ENCODE measurements at regions not wholly inside any gene's neighbourhood (a gene's known extent, or its start where the extent isn't known, plus 50 kb on each side); places are given as distances from the start of the nearest gene placed in this dataset.
"Not testable (repeated sequence)": the region's sequence is repeated elsewhere in the genome, so short reads cannot be mapped to it uniquely, and the experiment has no call there.

GRCh38 chr14:29982171-29982570 is 54.5 kb upstream of the PRKD1 start:
- Mint-ChIP-seq H3K27me3 (ENCODE audit: low read depth) (no peaks in the 10 kb centered on the region), H3K4me3 (no peak overlapping the region), H3K9me3 (peaks cover 6% of the 10 kb centered on the region), H3K4me1 (ENCODE audit: low read depth) (no peaks in the 10 kb centered on the region), H3K27ac (no peak overlapping the region), H3K36me3 (ENCODE audit: low read depth) (no peaks in the 10 kb centered on the region)
- no peak for DNase-seq
- intact Hi-C loops (cut with micrococcal nuclease) = no loop called here
- CTCF ChIA-PET = no interaction called here

GRCh38 chr14:29982993-29983392 is 55.3 kb upstream of the PRKD1 start:
- Mint-ChIP-seq H3K4me1 (ENCODE audit: low read depth) (no peaks in the 10 kb centered on the region), H3K4me3 (no peak overlapping the region), H3K27ac (no peak overlapping the region), H3K9me3 (peaks cover 3% of the 10 kb centered on the region), H3K27me3 (ENCODE audit: low read depth) (no peaks in the 10 kb centered on the region), H3K36me3 (ENCODE audit: low read depth) (no peaks in the 10 kb centered on the region)
- CTCF ChIA-PET = no interaction called here
- intact Hi-C loops (cut with micrococcal nuclease) = no loop called here
- no peak for DNase-seq

GRCh38 chr14:29990344-29990857 is 62.8 kb upstream of the PRKD1 start:
- H3K9me3 Mint-ChIP-seq; H3K27me3 Mint-ChIP-seq (ENCODE audit: low read depth); intact Hi-C loops (cut with micrococcal nuclease); H3K4me1 Mint-ChIP-seq (ENCODE audit: low read depth); H3K36me3 Mint-ChIP-seq (ENCODE audit: low read depth); H3K4me3 Mint-ChIP-seq; DNase-seq; CTCF ChIA-PET; H3K27ac Mint-ChIP-seq: not testable (repeated sequence)

GRCh38 chr14:29990993-29991392 is 63.3 kb upstream of the PRKD1 start:
- Mint-ChIP-seq H3K4me1 (ENCODE audit: low read depth) (no peaks in the 10 kb centered on the region), H3K4me3 (no peak overlapping the region), H3K27me3 (ENCODE audit: low read depth) (no peaks in the 10 kb centered on the region), H3K36me3 (ENCODE audit: low read depth) (no peaks in the 10 kb centered on the region), H3K9me3 (no peaks in the 10 kb centered on the region), H3K27ac (no peak overlapping the region)
- CTCF ChIA-PET = no interaction called here
- no peak for DNase-seq
- intact Hi-C loops (cut with micrococcal nuclease) = no loop called here

- Mint-ChIP-seq H3K9me3 (no peaks in the 10 kb centered on the region), H3K4me3 (no peak overlapping the region), H3K27ac (no peak overlapping the region), H3K27me3 (ENCODE audit: low read depth) (no peaks in the 10 kb centered on the region), H3K36me3 (ENCODE audit: low read depth) (no peaks in the 10 kb centered on the region), H3K4me1 (ENCODE audit: low read depth) (no peaks in the 10 kb centered on the region)
- intact Hi-C loops (cut with micrococcal nuclease) = no loop called here
- no peak for DNase-seq
- CTCF ChIA-PET = no interaction called here
These were observed 65.5 kb upstream of the PRKD1 start for GRCh38 chr14:29993143-29993542.

- H3K36me3 Mint-ChIP-seq (ENCODE audit: low read depth) = no peaks in the 10 kb centered on the region
- intact Hi-C loops (cut with micrococcal nuclease) = no loop called here
- no peak overlapping the region for H3K4me3 Mint-ChIP-seq
- H3K27ac Mint-ChIP-seq = no peak overlapping the region
- H3K4me1 Mint-ChIP-seq (ENCODE audit: low read depth) = no peaks in the 10 kb centered on the region
- DNase-seq = no peak
- H3K27me3 Mint-ChIP-seq (ENCODE audit: low read depth) = no peaks in the 10 kb centered on the region
- CTCF ChIA-PET = interaction anchor here (0.6 kb wide), 2 partner anchors 129 to 713 kb away, joined by 3 read pairs; no protein-coding TSS in a partner anchor
- H3K9me3 Mint-ChIP-seq = no peaks in the 10 kb centered on the region
These were observed 71.4 kb upstream of the PRKD1 start for GRCh38 chr14:29999013-29999539.

GRCh38 chr14:30002859-30003258 is 75.2 kb upstream of the PRKD1 start:
- intact Hi-C loops (cut with micrococcal nuclease) = no loop called here
- no peaks in the 10 kb centered on the region for H3K27me3 Mint-ChIP-seq (ENCODE audit: low read depth)
- no peak for DNase-seq
- no peaks in the 10 kb centered on the region for H3K4me1 Mint-ChIP-seq (ENCODE audit: low read depth)
- H3K27ac Mint-ChIP-seq = no peak overlapping the region
- H3K9me3 Mint-ChIP-seq = no peaks in the 10 kb centered on the region
- CTCF ChIA-PET = no interaction called here
- no peaks in the 10 kb centered on the region for H3K36me3 Mint-ChIP-seq (ENCODE audit: low read depth)
- no peak overlapping the region for H3K4me3 Mint-ChIP-seq

GRCh38 chr14:30005114-30005808 is 77.6 kb upstream of the PRKD1 start:
- H3K4me1 Mint-ChIP-seq (ENCODE audit: low read depth) = no peaks in the 10 kb centered on the region
- no peak for DNase-seq
- no peak overlapping the region for H3K4me3 Mint-ChIP-seq
- intact Hi-C loops (cut with micrococcal nuclease) = no loop called here
- CTCF ChIA-PET = no interaction called here
- H3K27ac Mint-ChIP-seq = no peak overlapping the region
- H3K27me3 Mint-ChIP-seq (ENCODE audit: low read depth) = no peaks in the 10 kb centered on the region
- peaks cover 1% of the 10 kb centered on the region for H3K9me3 Mint-ChIP-seq
- no peaks in the 10 kb centered on the region for H3K36me3 Mint-ChIP-seq (ENCODE audit: low read depth)

- H3K4me3 Mint-ChIP-seq = no peak overlapping the region
- H3K27me3 Mint-ChIP-seq (ENCODE audit: low read depth) = no peaks in the 10 kb centered on the region
- DNase-seq = no peak
- H3K9me3 Mint-ChIP-seq = peaks cover 1% of the 10 kb centered on the region
- no peak overlapping the region for H3K27ac Mint-ChIP-seq
- intact Hi-C loops (cut with micrococcal nuclease) = no loop called here
- no peaks in the 10 kb centered on the region for H3K4me1 Mint-ChIP-seq (ENCODE audit: low read depth)
- no peaks in the 10 kb centered on the region for H3K36me3 Mint-ChIP-seq (ENCODE audit: low read depth)
- CTCF ChIA-PET = interaction anchor here (0.7 kb wide), 1 partner anchor 286 kb away, joined by 3 read pairs; no protein-coding TSS in a partner anchor
These were observed 79.0 kb upstream of the PRKD1 start for GRCh38 chr14:30006695-30007094.

- Mint-ChIP-seq H3K27ac (no peak overlapping the region), H3K4me3 (no peak overlapping the region), H3K4me1 (ENCODE audit: low read depth) (no peaks in the 10 kb centered on the region), H3K9me3 (peaks cover 3% of the 10 kb centered on the region), H3K27me3 (ENCODE audit: low read depth) (no peaks in the 10 kb centered on the region), H3K36me3 (ENCODE audit: low read depth) (peaks cover 2% of the 10 kb centered on the region)
- intact Hi-C loops (cut with micrococcal nuclease) = no loop called here
- no peak for DNase-seq
- CTCF ChIA-PET = no interaction called here
These were observed 87.8 kb upstream of the PRKD1 start for GRCh38 chr14:30015489-30015888.

GRCh38 chr14:30016002-30016401 is 88.4 kb upstream of the PRKD1 start:
- Mint-ChIP-seq H3K9me3 (peaks cover 3% of the 10 kb centered on the region), H3K4me3 (no peak overlapping the region), H3K36me3 (ENCODE audit: low read depth) (peaks cover 2% of the 10 kb centered on the region), H3K4me1 (ENCODE audit: low read depth) (no peaks in the 10 kb centered on the region), H3K27ac (no peak overlapping the region), H3K27me3 (ENCODE audit: low read depth) (no peaks in the 10 kb centered on the region)
- intact Hi-C loops (cut with micrococcal nuclease) = no loop called here
- no peak for DNase-seq
- CTCF ChIA-PET = no interaction called here

GRCh38 chr14:30017370-30017993 is 89.8 kb upstream of the PRKD1 start:
- no peaks in the 10 kb centered on the region for H3K27me3 Mint-ChIP-seq (ENCODE audit: low read depth)
- DNase-seq = no peak
- H3K4me1 Mint-ChIP-seq (ENCODE audit: low read depth) = no peaks in the 10 kb centered on the region
- CTCF ChIA-PET = no interaction called here
- no peak overlapping the region for H3K27ac Mint-ChIP-seq
- H3K9me3 Mint-ChIP-seq = peaks cover 3% of the 10 kb centered on the region
- intact Hi-C loops (cut with micrococcal nuclease) = no loop called here
- peaks cover 2% of the 10 kb centered on the region for H3K36me3 Mint-ChIP-seq (ENCODE audit: low read depth)
- no peak overlapping the region for H3K4me3 Mint-ChIP-seq

- CTCF ChIA-PET = interaction anchor here (0.6 to 0.7 kb wide), 2 partner anchors 36 to 1949 kb away, joined by 3 read pairs; no protein-coding TSS in a partner anchor
- intact Hi-C loops (cut with micrococcal nuclease) = no loop called here
- no peak overlapping the region for H3K4me3 Mint-ChIP-seq
- no peaks in the 10 kb centered on the region for H3K27me3 Mint-ChIP-seq (ENCODE audit: low read depth)
- DNase-seq = no peak
- peaks cover 6% of the 10 kb centered on the region for H3K9me3 Mint-ChIP-seq
- H3K4me1 Mint-ChIP-seq (ENCODE audit: low read depth) = no peaks in the 10 kb centered on the region
- no peaks in the 10 kb centered on the region for H3K36me3 Mint-ChIP-seq (ENCODE audit: low read depth)
- H3K27ac Mint-ChIP-seq = no peak overlapping the region
These were observed 92.6 kb upstream of the PRKD1 start for GRCh38 chr14:30020271-30020670.
